PC-3 (cell line): ENCODE measurements at regions not wholly inside any gene's neighbourhood (a gene's known extent, or its start where the extent isn't known, plus 50 kb on each side); places are given as distances from the start of the nearest gene placed in this dataset.

Experiments
- ATAC-seq: fragments of 200-7000 bp; cut with Tn5 transposase; 2 replicates; pipeline ENCODE4 v1.9.1; 2020; ENCODE audit warnings: mild to moderate bottlenecking, moderate library complexity
- BruUV-seq: library from RNA; stranded (reverse); fragments of 400-500 nt; replicated peaks from 2 replicates; lab custom pipeline; 2021; lab: Mats Ljungman, UMichigan
- CTCF ChIA-PET: fragments of 300-600 bp; sonication (Branson Sonifier 250); formaldehyde crosslinking; loops from one replicate; lab custom pipeline; 2022; ENCODE audit warnings: antibody characterized with exemption; lab: Charles Lee
- POLR2A ChIA-PET: fragments of 300-600 bp; sonication (Branson Sonifier 250); formaldehyde crosslinking; loops from one replicate; lab custom pipeline; 2022; ENCODE audit warnings: antibody characterized with exemption; ENCODE audit not compliant: unreplicated experiment; lab: Charles Lee
- DNase-seq: peaks from one replicate; pipeline ENCODE4 v3.0.0-alpha.2; 2015
- H2AFZ ChIP-seq: fragments of 300-600 bp; sonication (generic); 2 replicates; pipeline ENCODE4 v1.6.0; 2016; ENCODE audit warnings: antibody characterized with exemption, low read length
- H3F3A ChIP-seq: fragments of 300-600 bp; sonication (generic); one replicate; pipeline ENCODE4 v1.6.0; 2017; ENCODE audit warnings: antibody characterized with exemption, low read length, control low read depth, mild to moderate bottlenecking; ENCODE audit not compliant: unreplicated experiment
- H3K27ac ChIP-seq: fragments of 300-600 bp; sonication (generic); 2 replicates; pipeline ENCODE4 v1.5.1; 2016; ENCODE audit warnings: mild to moderate bottlenecking, low read length
- H3K27me3 ChIP-seq: fragments of 300-600 bp; sonication (generic); 2 replicates; pipeline ENCODE4 v1.6.1; 2016; ENCODE audit warnings: low read length, mixed read lengths
- H3K36me3 ChIP-seq: fragments of 300-600 bp; sonication (generic); 2 replicates; pipeline ENCODE4 v1.6.1; 2016; ENCODE audit warnings: low read depth, mixed run types, low read length, mixed read lengths
- H3K4me1 ChIP-seq: fragments of 300-600 bp; sonication (generic); 2 replicates; pipeline ENCODE4 v1.5.1; 2016; ENCODE audit warnings: low read length; ENCODE audit not compliant: insufficient read depth
- H3K4me2 ChIP-seq: fragments of 300-600 bp; sonication (generic); 2 replicates; pipeline ENCODE4 v1.6.0; 2016; ENCODE audit warnings: low read length
- H3K4me3 ChIP-seq: fragments of 300-600 bp; sonication (generic); 2 replicates; pipeline ENCODE4 v1.5.1; 2016; ENCODE audit warnings: mild to moderate bottlenecking, low read length, mixed read lengths
- H3K79me2 ChIP-seq: fragments of 300-600 bp; sonication (generic); 2 replicates; pipeline ENCODE4 v1.6.1; 2017; ENCODE audit warnings: low read length, mixed read lengths
- H3K9ac ChIP-seq: fragments of 300-600 bp; sonication (generic); 2 replicates; pipeline ENCODE4 v1.6.0; 2016; ENCODE audit warnings: mild to moderate bottlenecking, low read length
- H3K9me2 ChIP-seq: fragments of 300-600 bp; sonication (generic); replicated peaks from 2 replicates; pipeline ENCODE4 v1.6.1; 2016; ENCODE audit warnings: mixed run types, low read length, mixed read lengths
- H3K9me3 ChIP-seq: fragments of 300-600 bp; sonication (generic); 2 replicates; pipeline ENCODE4 v1.6.1; 2016; ENCODE audit warnings: low read length, mixed read lengths
- H4K20me1 ChIP-seq: fragments of 300-600 bp; sonication (generic); 2 replicates; pipeline ENCODE4 v1.6.1; 2016; ENCODE audit warnings: low read length, mixed read lengths
- EZH2 ChIP-seq: fragments of 300-600 bp; sonication (generic); IDR thresholded peaks from one replicate; pipeline ENCODE4 v1.6.1; 2017; ENCODE audit warnings: antibody characterized with exemption, mild to moderate bottlenecking, low read length; ENCODE audit not compliant: unreplicated experiment
- EZH2phosphoT487 ChIP-seq: fragments of 300-600 bp; sonication (generic); IDR thresholded peaks from 2 replicates; pipeline ENCODE4 v1.6.1; 2018; ENCODE audit warnings: mild to moderate bottlenecking, antibody characterized with exemption, low read length, borderline replicate concordance
- intact Hi-C: fragments of 100-400 bp; cut with micrococcal nuclease; formaldehyde crosslinking; loops from 2 replicates; pipeline ENCODE4 v1.9.0; 2023
- TF ChIP-seq, protein P1 (sequence below): fragments of 300-600 bp; sonication (generic); conservative IDR thresholded peaks from 2 replicates; pipeline ENCODE4 v1.5.1; 2017; ENCODE audit warnings: antibody characterized with exemption, low read depth, mild to moderate bottlenecking, low read length

DNA sequence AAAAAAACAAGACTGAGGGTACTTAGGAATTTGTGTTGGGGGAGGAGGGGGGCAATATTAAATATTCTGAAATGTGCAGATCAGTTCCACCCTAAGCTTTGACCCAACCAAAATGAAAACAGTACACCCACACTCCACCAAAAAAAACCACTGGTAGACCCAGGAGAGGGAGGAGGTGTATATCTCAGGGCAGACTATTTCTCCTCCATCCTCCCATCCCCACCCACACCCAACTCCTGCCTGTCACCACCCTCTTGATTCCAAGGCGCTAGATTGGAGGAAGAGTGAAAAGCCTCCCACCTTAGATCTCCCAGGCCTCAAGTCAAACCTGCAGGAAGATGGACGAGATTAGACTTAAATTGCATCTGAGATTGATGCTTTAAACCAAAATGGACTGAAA lies 76.6 kb upstream of the SRD5A3 start:
- Histone ChIP-seq H3K9me2 (no peaks in the 10 kb centered on the region), H3K27me3 (peaks cover 55% of the 10 kb centered on the region), H3K9me3 (no peaks in the 10 kb centered on the region), H3K36me3 (no peaks in the 10 kb centered on the region), H3K27ac (no peak overlapping the region), H4K20me1 (no peaks in the 10 kb centered on the region), H2AFZ (no peak overlapping the region), H3K4me2 (no peak overlapping the region), H3F3A (no peaks in the 10 kb centered on the region), H3K79me2 (no peaks in the 10 kb centered on the region), H3K4me1 (no peaks in the 10 kb centered on the region), H3K9ac (no peak overlapping the region), H3K4me3 (no peak overlapping the region)
- BruUV-seq = no TSS peak
- ATAC-seq = no peak
- TF ChIP-seq EZH2phosphoT487 (no peak), EZH2 (no peak)
- TF ChIP-seq, protein P1, sequence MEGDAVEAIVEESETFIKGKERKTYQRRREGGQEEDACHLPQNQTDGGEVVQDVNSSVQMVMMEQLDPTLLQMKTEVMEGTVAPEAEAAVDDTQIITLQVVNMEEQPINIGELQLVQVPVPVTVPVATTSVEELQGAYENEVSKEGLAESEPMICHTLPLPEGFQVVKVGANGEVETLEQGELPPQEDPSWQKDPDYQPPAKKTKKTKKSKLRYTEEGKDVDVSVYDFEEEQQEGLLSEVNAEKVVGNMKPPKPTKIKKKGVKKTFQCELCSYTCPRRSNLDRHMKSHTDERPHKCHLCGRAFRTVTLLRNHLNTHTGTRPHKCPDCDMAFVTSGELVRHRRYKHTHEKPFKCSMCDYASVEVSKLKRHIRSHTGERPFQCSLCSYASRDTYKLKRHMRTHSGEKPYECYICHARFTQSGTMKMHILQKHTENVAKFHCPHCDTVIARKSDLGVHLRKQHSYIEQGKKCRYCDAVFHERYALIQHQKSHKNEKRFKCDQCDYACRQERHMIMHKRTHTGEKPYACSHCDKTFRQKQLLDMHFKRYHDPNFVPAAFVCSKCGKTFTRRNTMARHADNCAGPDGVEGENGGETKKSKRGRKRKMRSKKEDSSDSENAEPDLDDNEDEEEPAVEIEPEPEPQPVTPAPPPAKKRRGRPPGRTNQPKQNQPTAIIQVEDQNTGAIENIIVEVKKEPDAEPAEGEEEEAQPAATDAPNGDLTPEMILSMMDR = no peak
- CTCF ChIA-PET = no interaction called here
- no peak for DNase-seq
- POLR2A ChIA-PET = no interaction called here
- intact Hi-C loops = loop anchor here (10.0 kb wide), 1 partner anchor 55 kb away; no protein-coding TSS in a partner anchor

DNA sequence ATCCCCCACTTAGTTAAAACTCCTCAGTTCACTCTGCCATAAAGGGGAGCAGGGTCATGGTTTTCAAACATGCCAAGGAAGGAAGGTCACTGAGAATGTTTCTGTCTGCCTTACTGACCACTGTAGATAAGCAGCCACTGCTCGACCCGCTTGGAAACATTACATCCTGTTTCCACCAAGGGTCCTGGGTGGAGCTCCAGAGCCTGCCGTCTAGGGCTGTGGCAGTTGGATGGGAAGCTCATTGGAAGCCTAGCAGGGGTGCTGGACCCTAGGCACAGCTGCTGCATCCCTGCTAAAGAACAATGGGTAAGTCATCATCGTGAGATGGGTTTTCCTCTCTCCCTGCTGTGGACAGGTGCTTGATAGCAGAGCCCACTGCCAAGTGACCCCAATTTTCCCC lies 76.0 kb upstream of the SRD5A3 start:
- no peak for ATAC-seq

DNA sequence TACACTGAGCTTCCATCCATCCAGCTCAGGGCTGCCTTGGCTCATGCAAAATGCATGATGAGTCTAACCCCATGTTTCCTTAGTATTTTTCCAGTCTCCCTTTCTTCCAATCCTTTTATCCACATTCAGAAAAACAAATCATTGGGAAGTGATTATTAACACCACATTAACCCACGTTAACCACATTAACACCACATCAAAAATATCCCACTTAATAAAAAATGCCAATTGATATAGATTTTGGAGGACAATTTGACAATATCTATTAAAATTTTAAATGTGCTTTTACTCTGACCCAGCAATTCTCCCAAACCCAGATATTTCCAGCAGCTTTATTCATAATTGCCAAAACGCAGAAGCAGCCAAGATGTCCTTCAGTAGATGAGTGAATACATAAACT lies 75.6 kb upstream of the SRD5A3 start:
- intact Hi-C loops = no loop called here
- Histone ChIP-seq H3K9me2 (no peaks in the 10 kb centered on the region), H3K36me3 (no peaks in the 10 kb centered on the region), H4K20me1 (no peaks in the 10 kb centered on the region), H3K9me3 (no peaks in the 10 kb centered on the region), H3K27me3 (peaks cover 61% of the 10 kb centered on the region), H3K9ac (no peak overlapping the region), H3F3A (no peaks in the 10 kb centered on the region), H3K27ac (no peak overlapping the region), H3K79me2 (no peaks in the 10 kb centered on the region), H3K4me2 (no peak overlapping the region), H3K4me3 (no peak overlapping the region), H2AFZ (no peak overlapping the region), H3K4me1 (no peaks in the 10 kb centered on the region)
- BruUV-seq = no TSS peak
- ChIA-PET CTCF (no interaction called here), POLR2A (no interaction called here)
- DNase-seq (no peak), ATAC-seq (no peak)
- TF ChIP-seq EZH2 (no peak), EZH2phosphoT487 (no peak)
- TF ChIP-seq, protein P1 = no peak

More for the DNA sequence above, 76.0 kb upstream of the SRD5A3 start:
- Histone ChIP-seq H3K9ac (no peak overlapping the region), H3K27ac (no peak overlapping the region), H3K9me2 (no peaks in the 10 kb centered on the region), H3K79me2 (no peaks in the 10 kb centered on the region), H3K4me1 (no peaks in the 10 kb centered on the region), H3K4me2 (no peak overlapping the region), H3K27me3 (peaks cover 60% of the 10 kb centered on the region), H3K36me3 (no peaks in the 10 kb centered on the region), H3K4me3 (no peak overlapping the region), H3F3A (no peaks in the 10 kb centered on the region), H2AFZ (no peak overlapping the region), H3K9me3 (no peaks in the 10 kb centered on the region), H4K20me1 (no peaks in the 10 kb centered on the region)
- TF ChIP-seq EZH2 (no peak), EZH2phosphoT487 (no peak)
- TF ChIP-seq, protein P1 = no peak
- no peak for DNase-seq
- intact Hi-C loops = loop anchor here (10.0 kb wide), 1 partner anchor 55 kb away; no protein-coding TSS in a partner anchor
- POLR2A ChIA-PET = no interaction called here
- CTCF ChIA-PET = no interaction called here
- no TSS peak for BruUV-seq
